GM12878 (cell line): ENCODE measurements at regions not wholly inside any gene's neighbourhood (a gene's known extent, or its start where the extent isn't known, plus 50 kb on each side); places are given as distances from the start of the nearest gene placed in this dataset.

ENCODE experiments used
- ATAC-seq: fragments of 200-7000 bp; cut with Tn5 transposase; 3 replicates; pipeline ENCODE4 v1.9.1; 2020; ENCODE audit warnings: mild to moderate bottlenecking, moderate library complexity
- BruUV-seq: library from RNA; stranded (reverse); fragments of 400-500 nt; replicated peaks from 2 replicates; lab custom pipeline; 2021; lab: Mats Ljungman, UMichigan
- CTCF ChIA-PET: fragments of 300-600 bp; sonication (Branson Sonifier 250); formaldehyde crosslinking; extraction: SDS; loops from one replicate; lab custom pipeline; 2021; ENCODE audit warnings: inconsistent platforms; lab: Yijun Ruan, JAX
- POLR2A ChIA-PET: fragments of 350-600 bp; formaldehyde crosslinking; extraction: SDS; loops from one replicate; lab custom pipeline; 2021; ENCODE audit warnings: inconsistent platforms; lab: Charles Lee
- RAD21 ChIA-PET: fragments of 300-600 bp; sonication (Branson Sonifier 250); formaldehyde crosslinking; loops from one replicate; lab custom pipeline; 2023; ENCODE audit warnings: antibody characterized with exemption; ENCODE audit not compliant: unreplicated experiment; lab: Charles Lee
- SMC1A ChIA-PET: fragments of 300-600 bp; sonication (Branson Sonifier 250); formaldehyde crosslinking; loops from one replicate; lab custom pipeline; 2023; ENCODE audit not compliant: unreplicated experiment, uncharacterized antibody; lab: Charles Lee
- DNase-seq: peaks from one replicate; pipeline ENCODE4 v3.0.0-alpha.2; 2011; ENCODE audit warnings: low read depth, low spot score
- FAIRE-seq: peaks from 3 replicates; lab custom pipeline; 2011; peaks lifted over from hg19 to GRCh38; lab: Jason Lieb, UNC
- H2AFZ ChIP-seq: 2 replicates; pipeline ENCODE4 v1.6.0; 2011; ENCODE audit warnings: low read depth, low read length, control low read depth; ENCODE audit not compliant: control insufficient read depth
- H3K27ac ChIP-seq: 2 replicates; pipeline ENCODE4 v1.5.1; 2011; ENCODE audit warnings: control low read depth; ENCODE audit not compliant: control insufficient read depth, insufficient read depth
- H3K27me3 ChIP-seq, 2 experiments: replicated peaks in 1 of 2; 2 replicates each; pipeline versions ENCODE4 v1.6.0 to v1.6.1; 2011; ENCODE audit warnings: low read length in 1 of 2; ENCODE audit not compliant: control insufficient read depth in 2 of 2, insufficient read depth in 2 of 2
- H3K36me3 ChIP-seq, 2 experiments: 2 replicates each; pipeline ENCODE4 v1.5.1; 2011; ENCODE audit warnings: low read length in 1 of 2; ENCODE audit not compliant: control insufficient read depth in 2 of 2, insufficient read depth in 2 of 2
- H3K4me1 ChIP-seq: 2 replicates; pipeline ENCODE4 v1.6.1; 2011; ENCODE audit warnings: mild to moderate bottlenecking, low read length, moderate library complexity, mixed read lengths; ENCODE audit not compliant: control insufficient read depth, insufficient read depth
- H3K4me2 ChIP-seq: 2 replicates; pipeline ENCODE4 v1.6.0; 2011; ENCODE audit warnings: control low read depth; ENCODE audit not compliant: control insufficient read depth, insufficient read depth
- H3K4me3 ChIP-seq: fragments of 200-600 bp; sonication (generic); 2 replicates; pipeline ENCODE4 v1.5.1; 2016
- H3K79me2 ChIP-seq: 2 replicates; pipeline ENCODE4 v1.6.0; 2011; ENCODE audit warnings: low read length; ENCODE audit not compliant: control insufficient read depth, insufficient read depth
- H3K9ac ChIP-seq: 2 replicates; pipeline ENCODE4 v1.8.0; 2011; ENCODE audit warnings: low read length, control low read depth, mixed read lengths; ENCODE audit not compliant: control insufficient read depth, insufficient read depth
- H3K9me3 ChIP-seq: replicated peaks from 3 replicates; pipeline ENCODE4 v1.5.1; 2011; ENCODE audit warnings: mild to moderate bottlenecking, low read length; ENCODE audit not compliant: control insufficient read depth, insufficient read depth
- H4K20me1 ChIP-seq: 2 replicates; pipeline ENCODE4 v1.6.0; 2011; ENCODE audit not compliant: control insufficient read depth, insufficient read depth
- ATF3 ChIP-seq: IDR thresholded peaks from 2 replicates; pipeline ENCODE4 v1.6.1; 2011; ENCODE audit warnings: low read depth, mild to moderate bottlenecking, low read length, moderate library complexity, borderline replicate concordance; ENCODE audit errors: extremely low read depth
- HDGF ChIP-seq: fragments of 450-650 bp; IDR thresholded peaks from 2 replicates; pipeline ENCODE4 v1.6.1; 2016; ENCODE audit warnings: antibody characterized with exemption
- IRF5 ChIP-seq: fragments of 450-650 bp; IDR thresholded peaks from 2 replicates; pipeline ENCODE4 v1.6.1; 2017; ENCODE audit warnings: borderline replicate concordance
- PAX8 ChIP-seq: fragments of 450-650 bp; IDR thresholded peaks from 2 replicates; pipeline ENCODE4 v1.6.1; 2017; ENCODE audit warnings: mild to moderate bottlenecking, moderate library complexity
- PKNOX1 ChIP-seq: fragments of 450-650 bp; IDR thresholded peaks from 2 replicates; pipeline ENCODE4 v1.6.1; 2016; ENCODE audit warnings: mild to moderate bottlenecking
- POLR2A ChIP-seq: IDR thresholded peaks from 2 replicates; pipeline ENCODE4 v1.6.1; 2011; ENCODE audit warnings: low read depth, mild to moderate bottlenecking, low read length
- PRDM15 ChIP-seq: fragments of 450-650 bp; formaldehyde crosslinking; IDR thresholded peaks from 2 replicates; pipeline ENCODE4 v1.4.0; 2020; ENCODE audit warnings: mild to moderate bottlenecking, moderate library complexity
- SREBF1 ChIP-seq: IDR thresholded peaks from 2 replicates; pipeline ENCODE4 v1.6.1; 2012; ENCODE audit warnings: mild to moderate bottlenecking, low read length
- ZNF217 ChIP-seq: fragments of 450-650 bp; IDR thresholded peaks from 2 replicates; pipeline ENCODE4 v1.6.1; 2017; ENCODE audit warnings: antibody characterized with exemption, mild to moderate bottlenecking
- whole genome bisulfite sequencing: methylation state at CpG from one replicate; pipeline ENCODE4 v1.1.6; 2016; ENCODE audit warnings: low lambda C conversion rate; ENCODE audit not compliant: insufficient replicate concordance, insufficient coverage; ENCODE audit errors: missing lambda C conversion rate; 5-methylcytosine and 5-hydroxymethylcytosine counted together
- in situ Hi-C: fragments of 300-500 bp; cut with MboI; formaldehyde crosslinking; loops from 9 replicates; pipeline ENCODE4 v1.14.3; 2018; ENCODE audit warnings: mixed read lengths
- intact Hi-C: fragments of 100-400 bp; cut with micrococcal nuclease; formaldehyde crosslinking; loops from one replicate; pipeline ENCODE4 v1.14.2; 2022; ENCODE audit not compliant: unreplicated experiment

GRCh38 chr21:27505516-27505915 is 538.6 kb upstream of the ADAMTS5 start:
- Histone ChIP-seq H3K9me3 (no peaks in the 10 kb centered on the region; the same call in 2 of the 3 replicates), H3K27me3 (no peaks in the 10 kb centered on the region), H3K9ac (no peak overlapping the region), H3K4me3 (no peak overlapping the region), H2AFZ (no peak overlapping the region), H4K20me1 (no peaks in the 10 kb centered on the region), H3K27ac (no peak overlapping the region), H3K79me2 (no peaks in the 10 kb centered on the region), H3K36me3 (no peaks in the 10 kb centered on the region), H3K4me1 (no peaks in the 10 kb centered on the region), H3K4me2 (no peak overlapping the region)
- in situ Hi-C loops, result no loop called here
- ChIA-PET SMC1A (no interaction called here), POLR2A (no interaction called here), CTCF (no interaction called here), RAD21 (no interaction called here)
- no peak for FAIRE-seq
- intact Hi-C loops, result no loop called here
- no peak for TF ChIP-seq PAX8
- TF ChIP-seq POLR2A, result no peak
- TF ChIP-seq ATF3, result no peak
- no peak for TF ChIP-seq PRDM15 (CRISPR knock-in tag)
- no peak for TF ChIP-seq ZNF217
- TF ChIP-seq IRF5, result no peak
- no peak for TF ChIP-seq HDGF
- TF ChIP-seq PKNOX1, result no peak
- no peak for TF ChIP-seq SREBF1
- 0% methylated on average over 1 of the region's 1 CpG for WGBS
- no peak for DNase-seq
- no TSS peak for BruUV-seq
- no peak for ATAC-seq
